PC-9 (cell line): ENCODE measurements at regions not wholly inside any gene's neighbourhood (a gene's known extent, or its start where the extent isn't known, plus 50 kb on each side); places are given as distances from the start of the nearest gene placed in this dataset.

Experiments used
- BruUV-seq: library from RNA; stranded (reverse); fragments of 400-500 nt; replicated peaks from 2 replicates; lab custom pipeline; 2021; lab: Mats Ljungman, UMichigan
- CTCF ChIA-PET: fragments of 300-600 bp; sonication (Branson Sonifier 250); formaldehyde crosslinking; loops from one replicate; lab custom pipeline; 2022; ENCODE audit warnings: antibody characterized with exemption; lab: Charles Lee
- POLR2A ChIA-PET: fragments of 300-600 bp; sonication (Branson Sonifier 250); formaldehyde crosslinking; loops from one replicate; lab custom pipeline; 2022; ENCODE audit warnings: antibody characterized with exemption; ENCODE audit not compliant: unreplicated experiment; lab: Charles Lee
- DNase-seq, 2 experiments: peaks; one replicate each; pipeline versions ENCODE4 v3.0.0 to v3.0.0-alpha.2; 2015 to 2022; ENCODE audit warnings: mixed read lengths in 1 of 2
- H2AFZ ChIP-seq: fragments of 200-600 bp; sonication (generic); 2 replicates; pipeline ENCODE4 v1.8.1; 2017; ENCODE audit warnings: antibody characterized with exemption
- H3F3A ChIP-seq: fragments of 200-600 bp; sonication (generic); 2 replicates; pipeline ENCODE4 v1.8.1; 2017; ENCODE audit warnings: antibody characterized with exemption, mild to moderate bottlenecking, low read depth; ENCODE audit not compliant: insufficient read depth
- H3K27ac ChIP-seq: fragments of 200-600 bp; sonication (generic); 2 replicates; pipeline ENCODE4 v1.6.1; 2016; ENCODE audit warnings: mixed run types
- H3K27me3 ChIP-seq: fragments of 200-600 bp; sonication (generic); 2 replicates; pipeline ENCODE4 v1.6.1; 2016; ENCODE audit warnings: low read depth, mixed run types; ENCODE audit not compliant: insufficient read depth
- H3K36me3 ChIP-seq: fragments of 200-600 bp; sonication (generic); 2 replicates; pipeline ENCODE4 v1.6.1; 2016; ENCODE audit warnings: low read depth, mixed run types
- H3K4me1 ChIP-seq: fragments of 200-600 bp; sonication (generic); replicated peaks from 2 replicates; pipeline ENCODE4 v1.6.1; 2016; ENCODE audit warnings: mixed run types; ENCODE audit not compliant: insufficient read depth
- H3K4me2 ChIP-seq: fragments of 200-600 bp; sonication (generic); 2 replicates; pipeline ENCODE4 v1.6.1; 2017; ENCODE audit warnings: mixed run types
- H3K4me3 ChIP-seq: fragments of 200-600 bp; sonication (generic); 2 replicates; pipeline ENCODE4 v1.6.1; 2016; ENCODE audit warnings: mixed run types
- H3K79me2 ChIP-seq: fragments of 200-600 bp; sonication (generic); 2 replicates; pipeline ENCODE4 v1.6.1; 2017; ENCODE audit warnings: low read depth, mixed run types
- H3K9me2 ChIP-seq: fragments of 200-600 bp; sonication (generic); 2 replicates; pipeline ENCODE4 v1.8.1; 2017; ENCODE audit warnings: mild to moderate bottlenecking; ENCODE audit not compliant: insufficient read depth
- H3K9me3 ChIP-seq: fragments of 200-600 bp; sonication (generic); 2 replicates; pipeline ENCODE4 v1.8.1; 2016; ENCODE audit warnings: low read depth; ENCODE audit not compliant: insufficient read depth
- H4K20me1 ChIP-seq: fragments of 200-600 bp; sonication (generic); 2 replicates; pipeline ENCODE4 v1.8.1; 2017; ENCODE audit not compliant: insufficient read depth
- CTCF ChIP-seq: fragments of 200-600 bp; sonication (generic); conservative IDR thresholded peaks from 2 replicates; pipeline ENCODE4 v1.6.1; 2017; ENCODE audit warnings: mixed run types, antibody characterized with exemption, mild to moderate bottlenecking, moderate library complexity
- EZH2 ChIP-seq: fragments of 200-600 bp; sonication (generic); IDR thresholded peaks from 2 replicates; pipeline ENCODE4 v1.8.0; 2017; ENCODE audit warnings: antibody characterized with exemption, low read depth
- intact Hi-C: fragments of 100-400 bp; cut with micrococcal nuclease; formaldehyde crosslinking; loops from one replicate; pipeline ENCODE4 v1.10.0; 2022; ENCODE audit not compliant: unreplicated experiment

- intact Hi-C loops: no loop called here
- DNase-seq: no peak
- ChIA-PET CTCF (no interaction called here), POLR2A (interaction anchor here (0.8 kb wide), 1 partner anchor 821 kb away, joined by 4 read pairs; no protein-coding TSS in a partner anchor)
- Histone ChIP-seq H2AFZ (no peak overlapping the region), H3K4me1 (no peaks in the 10 kb centered on the region), H4K20me1 (no peaks in the 10 kb centered on the region), H3K4me3 (no peak overlapping the region), H3K27ac (no peak overlapping the region), H3K4me2 (no peak overlapping the region), H3K9me2 (no peaks in the 10 kb centered on the region), H3K27me3 (no peaks in the 10 kb centered on the region), H3K9me3 (no peaks in the 10 kb centered on the region), H3K79me2 (no peaks in the 10 kb centered on the region), H3K36me3 (no peaks in the 10 kb centered on the region), H3F3A (no peaks in the 10 kb centered on the region)
- TF ChIP-seq CTCF: no peak
- no peak for TF ChIP-seq EZH2
- no TSS peak for BruUV-seq
Measured at GRCh38 chr9:32867026-32867425, 83.7 kb downstream of the TMEM215 start.

GRCh38 chr9:32867601-32868204 is 84.4 kb downstream of the TMEM215 start:
- Histone ChIP-seq H3K9me2 (no peaks in the 10 kb centered on the region), H3K36me3 (no peaks in the 10 kb centered on the region), H2AFZ (no peak overlapping the region), H3K4me1 (no peaks in the 10 kb centered on the region), H3K27ac (no peak overlapping the region), H4K20me1 (no peaks in the 10 kb centered on the region), H3K4me2 (no peak overlapping the region), H3F3A (no peaks in the 10 kb centered on the region), H3K27me3 (no peaks in the 10 kb centered on the region), H3K9me3 (no peaks in the 10 kb centered on the region), H3K4me3 (no peak overlapping the region), H3K79me2 (no peaks in the 10 kb centered on the region)
- no TSS peak for BruUV-seq
- TF ChIP-seq EZH2: no peak
- TF ChIP-seq CTCF: no peak
- CTCF ChIA-PET: no interaction called here
- POLR2A ChIA-PET: interaction anchor here (0.8 kb wide), 1 partner anchor 820 kb away, joined by 4 read pairs; no protein-coding TSS in a partner anchor
- intact Hi-C loops: no loop called here
- no peak for DNase-seq

- DNase-seq: no peak
- H3K79me2 ChIP-seq: no peaks in the 10 kb centered on the region
- H3K36me3 ChIP-seq: no peaks in the 10 kb centered on the region
- CTCF ChIA-PET: no interaction called here
- BruUV-seq: no TSS peak
- H3K4me2 ChIP-seq: no peak overlapping the region
- no peaks in the 10 kb centered on the region for H3F3A ChIP-seq
- H4K20me1 ChIP-seq: no peaks in the 10 kb centered on the region
- no peaks in the 10 kb centered on the region for H3K4me1 ChIP-seq
- TF ChIP-seq CTCF (no peak), EZH2 (no peak)
- intact Hi-C loops: no loop called here
- H2AFZ ChIP-seq: no peak overlapping the region
- H3K27ac ChIP-seq: no peak overlapping the region
- no peaks in the 10 kb centered on the region for H3K27me3 ChIP-seq
- H3K4me3 ChIP-seq: no peak overlapping the region
- H3K9me3 ChIP-seq: no peaks in the 10 kb centered on the region
- H3K9me2 ChIP-seq: no peaks in the 10 kb centered on the region
- POLR2A ChIA-PET: no interaction called here
Measured at GRCh38 chr9:32869404-32869803, 86.1 kb downstream of the TMEM215 start.
